Transverse colon (tissue), 4 donors: ENCODE measurements at regions not wholly inside any gene's neighbourhood (a gene's known extent, or its start where the extent isn't known, plus 50 kb on each side); places are given as distances from the start of the nearest gene placed in this dataset.

ENCODE experiments used
- POLR2A ChIP-seq: fragments of 450-650 bp; IDR thresholded peaks from one replicate; pipeline ENCODE4 v1.6.1; 2016; ENCODE audit warnings: antibody characterized with exemption, mild to moderate bottlenecking, moderate library complexity
- POLR2AphosphoS5 ChIP-seq, 3 donors: sonication (generic); formaldehyde crosslinking; IDR thresholded peaks; one replicate each; pipeline ENCODE4 v1.6.1; 2016; ENCODE audit warnings: antibody characterized with exemption in 3 of 3
- TF ChIP-seq, protein P1 (sequence below), 5 experiments: fragments of 200-600 bp in 3 of 5; fragments of 450-650 bp in 2 of 5; sonication (generic) in 3 of 5; IDR thresholded peaks; 1 replicate in 2 of 5; 2 replicates in 3 of 5; pipeline ENCODE4 v1.5.1; 2016 to 2017; ENCODE audit warnings: antibody characterized with exemption in 5 of 5, inconsistent platforms in 3 of 5, mild to moderate bottlenecking in 2 of 5, moderate library complexity in 1 of 5

DNA sequence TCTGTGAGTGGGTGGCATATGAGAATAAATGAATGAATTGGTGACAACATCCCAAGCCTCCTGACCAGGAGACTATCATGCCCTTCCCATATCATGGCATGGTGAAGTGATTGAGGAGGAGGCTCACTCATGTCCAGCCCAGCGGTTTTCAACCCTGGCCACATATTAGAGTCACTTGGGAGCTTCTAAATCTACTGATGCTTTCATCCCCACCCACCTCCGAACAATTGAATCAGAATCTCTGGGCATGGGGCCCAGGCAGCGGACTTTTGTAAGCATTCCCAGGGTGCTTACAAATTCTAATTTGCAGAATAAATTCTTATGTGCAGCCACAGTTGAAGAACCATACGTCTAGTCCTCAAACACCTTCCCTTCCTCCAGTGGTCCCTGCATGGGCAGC is 81.7 kb upstream of the SEC11C start:
- TF ChIP-seq, protein P1, sequence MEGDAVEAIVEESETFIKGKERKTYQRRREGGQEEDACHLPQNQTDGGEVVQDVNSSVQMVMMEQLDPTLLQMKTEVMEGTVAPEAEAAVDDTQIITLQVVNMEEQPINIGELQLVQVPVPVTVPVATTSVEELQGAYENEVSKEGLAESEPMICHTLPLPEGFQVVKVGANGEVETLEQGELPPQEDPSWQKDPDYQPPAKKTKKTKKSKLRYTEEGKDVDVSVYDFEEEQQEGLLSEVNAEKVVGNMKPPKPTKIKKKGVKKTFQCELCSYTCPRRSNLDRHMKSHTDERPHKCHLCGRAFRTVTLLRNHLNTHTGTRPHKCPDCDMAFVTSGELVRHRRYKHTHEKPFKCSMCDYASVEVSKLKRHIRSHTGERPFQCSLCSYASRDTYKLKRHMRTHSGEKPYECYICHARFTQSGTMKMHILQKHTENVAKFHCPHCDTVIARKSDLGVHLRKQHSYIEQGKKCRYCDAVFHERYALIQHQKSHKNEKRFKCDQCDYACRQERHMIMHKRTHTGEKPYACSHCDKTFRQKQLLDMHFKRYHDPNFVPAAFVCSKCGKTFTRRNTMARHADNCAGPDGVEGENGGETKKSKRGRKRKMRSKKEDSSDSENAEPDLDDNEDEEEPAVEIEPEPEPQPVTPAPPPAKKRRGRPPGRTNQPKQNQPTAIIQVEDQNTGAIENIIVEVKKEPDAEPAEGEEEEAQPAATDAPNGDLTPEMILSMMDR (IDR thresholded peaks at IDR 0.05) = no peak
- TF ChIP-seq POLR2A = no peak
- no peak for TF ChIP-seq POLR2AphosphoS5 (IDR thresholded peaks at IDR 0.05)
